ENCODE measurements at regions not wholly inside any gene's neighbourhood (a gene's known extent, or its start where the extent isn't known, plus 50 kb on each side); places are given as distances from the start of the nearest gene placed in this dataset.
A peak's percentile ranks its signal among the peaks of the same experiment; 100 is the strongest.

- DNase-seq, result no peak
Observed at GRCh38 chr5:117252566-117252965, 677.9 kb upstream of the SEMA6A start.

- DNase-seq, result no peak
Observed at GRCh38 chr5:117249086-117249815, 674.6 kb upstream of the SEMA6A start.

GRCh38 chr5:117246424-117246823, 671.8 kb upstream of the SEMA6A start:
- DNase-seq, result no peak

GRCh38 chr5:117245130-117245529, 670.5 kb upstream of the SEMA6A start:
- DNase-seq, result no peak

GRCh38 chr5:117242028-117242427, 667.4 kb upstream of the SEMA6A start:
- no peak for DNase-seq

GRCh38 chr5:117236941-117237340, 662.3 kb upstream of the SEMA6A start:
- no peak for DNase-seq

- DNase-seq, result no peak
Observed at GRCh38 chr5:117235786-117236185, 661.2 kb upstream of the SEMA6A start.

GRCh38 chr5:117230375-117230774, 655.8 kb upstream of the SEMA6A start:
- no peak for DNase-seq

- no peak for DNase-seq
Observed at GRCh38 chr5:117220730-117221129, 646.1 kb upstream of the SEMA6A start.

- no peak for DNase-seq
Observed at GRCh38 chr5:117218789-117219188, 644.2 kb upstream of the SEMA6A start.

- DNase-seq, result no peak
Observed at GRCh38 chr5:117212866-117213265, 638.2 kb upstream of the SEMA6A start.

GRCh38 chr5:117210796-117211195, 636.2 kb upstream of the SEMA6A start:
- DNase-seq, result no peak

GRCh38 chr5:117209479-117209878, 634.9 kb upstream of the SEMA6A start:
- DNase-seq, result no peak

GRCh38 chr5:117207088-117207668, 632.6 kb upstream of the SEMA6A start:
- DNase-seq, result no peak

GRCh38 chr5:117205894-117206293, 631.3 kb upstream of the SEMA6A start:
- no peak for DNase-seq

- DNase-seq, result no peak
Observed at GRCh38 chr5:117204926-117205869, 630.6 kb upstream of the SEMA6A start.

- no peak for DNase-seq
Observed at GRCh38 chr5:117204404-117204803, 629.8 kb upstream of the SEMA6A start.

- DNase-seq, result no peak
Observed at GRCh38 chr5:117203584-117203983, 629.0 kb upstream of the SEMA6A start.

- peak; percentile 48 for DNase-seq
Observed at GRCh38 chr5:117201001-117201400, 626.4 kb upstream of the SEMA6A start.

- DNase-seq, result no peak
Observed at GRCh38 chr5:117195076-117195475, 620.5 kb upstream of the SEMA6A start.

GRCh38 chr5:117191251-117191650, 616.6 kb upstream of the SEMA6A start:
- no peak for DNase-seq

- no peak for DNase-seq
Observed at GRCh38 chr5:117189784-117190183, 615.2 kb upstream of the SEMA6A start.

GRCh38 chr5:117188211-117188610, 613.6 kb upstream of the SEMA6A start:
- DNase-seq, result no peak

- DNase-seq, result no peak
Observed at GRCh38 chr5:117186751-117187150, 612.1 kb upstream of the SEMA6A start.

Measured in right forelimb (tissue), 1 donor.